CD4-positive, alpha-beta T cell treated with Interleukin-1 beta for 1 hour (primary cell): ENCODE measurements at regions not wholly inside any gene's neighbourhood (a gene's known extent, or its start where the extent isn't known, plus 50 kb on each side); places are given as distances from the start of the nearest gene placed in this dataset.

ENCODE experiments used
- DNase-seq, 2 donors: peaks; one replicate each; pipeline ENCODE4 v3.0.0-alpha.2; 2020 to 2022

DNA sequence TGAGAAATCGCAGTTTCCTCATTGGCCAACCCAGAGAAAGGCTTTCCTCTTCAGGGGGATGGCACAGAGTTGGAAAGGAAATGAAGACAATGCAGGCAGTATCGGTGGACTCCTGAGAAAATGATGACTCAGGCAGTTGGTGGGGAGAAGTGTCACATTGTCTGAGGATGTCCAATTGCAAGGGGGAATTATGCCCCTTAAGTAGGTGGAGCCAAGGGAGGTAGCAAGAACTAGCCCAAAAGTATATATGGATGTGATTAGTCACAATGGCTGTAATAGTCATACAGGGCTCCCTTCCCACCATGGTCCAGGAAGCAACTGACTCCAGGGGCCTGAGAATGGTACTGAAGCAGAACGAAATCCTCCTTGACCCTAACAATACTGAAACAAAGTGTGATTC, 58.3 kb upstream of the EGFR start:
- no peak for DNase-seq

DNA sequence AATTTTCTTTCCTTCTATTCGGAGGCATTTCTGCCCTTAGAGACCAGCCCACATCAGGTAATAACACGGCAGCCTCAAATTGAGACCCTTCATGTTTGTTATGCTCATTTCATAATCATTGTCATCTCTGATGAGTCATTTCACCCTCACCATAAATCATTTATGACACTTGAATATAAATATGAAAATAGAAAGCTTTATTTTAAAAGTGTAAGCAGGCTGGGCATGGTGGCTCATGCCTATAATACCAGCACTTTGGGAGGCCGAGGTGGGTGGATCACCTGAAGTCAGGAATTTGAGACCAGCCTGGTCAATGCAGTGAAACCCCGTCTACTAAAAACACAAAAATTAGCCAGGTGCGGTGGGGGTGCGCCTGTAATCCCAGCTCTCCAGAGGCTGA, 57.4 kb upstream of the EGFR start:
- no peak for DNase-seq

DNA sequence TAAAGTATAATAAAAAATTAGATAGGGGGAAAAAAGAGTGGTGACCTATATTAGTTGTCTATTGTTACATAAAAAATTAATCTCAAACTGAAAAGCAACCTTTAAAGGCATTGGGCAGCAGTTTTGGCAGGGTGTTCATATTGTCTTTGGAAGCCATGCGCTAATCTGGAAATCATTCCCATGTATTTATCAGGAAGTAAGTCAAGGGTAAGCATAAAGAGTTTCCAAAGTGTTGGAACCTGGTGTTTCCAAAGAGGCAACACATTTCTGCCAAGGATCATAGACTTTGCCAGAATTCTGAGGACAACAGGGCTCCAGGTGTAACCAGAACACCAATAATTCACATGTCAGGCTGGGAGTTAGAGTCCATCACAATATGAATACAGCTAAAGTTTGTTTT, 55.7 kb upstream of the EGFR start:
- no peak for DNase-seq

DNA sequence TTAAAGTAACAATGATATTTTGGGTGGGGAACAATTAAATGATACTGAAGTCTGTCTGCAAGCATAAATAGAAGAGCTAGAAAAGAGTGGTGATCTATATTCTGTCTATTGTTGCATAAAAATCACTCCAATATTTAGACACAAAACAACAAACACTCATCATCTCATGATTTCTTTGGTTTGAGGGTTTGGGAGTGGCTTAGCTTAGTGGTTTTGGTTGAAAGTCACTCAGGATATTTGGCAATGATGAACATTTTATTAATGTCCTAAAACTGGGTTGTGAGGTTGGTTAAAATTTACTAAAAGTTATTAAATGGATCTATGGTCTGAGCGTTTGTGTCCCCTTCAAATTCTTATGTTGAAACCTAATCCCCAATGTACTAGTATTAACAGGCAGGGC, 54.7 kb upstream of the EGFR start:
- DNase-seq: no peak

DNA sequence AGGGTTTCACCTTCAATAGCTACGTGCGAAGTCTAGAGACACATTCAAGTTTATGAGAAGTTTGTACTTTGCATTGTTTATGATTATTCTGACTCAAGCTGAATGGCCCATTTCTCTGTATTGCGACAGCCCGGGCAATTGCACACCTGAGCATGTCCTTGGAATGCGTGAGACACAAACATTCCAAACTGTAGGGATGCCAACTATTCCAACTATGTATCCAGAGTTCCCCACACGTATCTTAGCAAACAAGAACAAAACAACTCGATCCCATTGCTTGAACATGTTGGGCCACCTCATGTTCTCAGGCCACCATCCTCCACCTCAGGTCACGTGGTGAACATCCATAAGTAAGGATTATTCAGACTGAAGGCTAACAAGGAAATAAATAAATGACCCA, 51.4 kb upstream of the EGFR start:
- no peak for DNase-seq

DNA sequence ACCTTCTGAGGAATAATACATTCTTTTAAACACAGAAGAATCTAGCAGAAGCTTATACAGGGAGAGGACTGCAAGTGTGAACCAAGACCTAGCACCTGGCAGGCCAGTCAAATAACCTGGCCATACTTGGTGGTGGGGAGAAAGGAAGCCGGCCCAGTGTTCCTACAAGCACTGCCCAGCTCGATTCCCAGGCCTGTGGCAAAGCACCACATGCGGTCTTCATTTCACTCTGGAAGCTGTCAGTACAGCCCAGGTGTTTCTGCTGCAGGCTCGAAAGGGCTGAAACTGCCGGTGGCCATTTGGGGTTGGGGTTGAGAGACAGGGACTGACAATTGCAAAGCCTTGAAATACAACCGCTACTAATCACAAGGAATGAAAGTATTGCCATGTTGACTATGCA, 50.8 kb upstream of the EGFR start:
- no peak for DNase-seq
